Astrocyte (in vitro differentiated cells and primary cell): ENCODE measurements at regions not wholly inside any gene's neighbourhood (a gene's known extent, or its start where the extent isn't known, plus 50 kb on each side); places are given as distances from the start of the nearest gene placed in this dataset.
A peak's percentile ranks its signal among the peaks of the same experiment; 100 is the strongest.

Source experiments
- DNase-seq: peaks from one replicate; pipeline ENCODE4 v3.0.0-alpha.2; 2010; ENCODE audit warnings: low read depth
- FAIRE-seq: peaks from 2 replicates; lab custom pipeline; 2011; peaks lifted over from hg19 to GRCh38; lab: Jason Lieb, UNC
- H2AFZ ChIP-seq: 2 replicates; pipeline ENCODE4 v1.6.0; 2012; ENCODE audit warnings: low read depth, low read length, inconsistent platforms
- H3K27ac ChIP-seq: 2 replicates; pipeline ENCODE4 v1.5.1; 2011; ENCODE audit warnings: low read depth, low read length, inconsistent platforms
- H3K27me3 ChIP-seq: 2 replicates; pipeline ENCODE4 v1.6.0; 2011; ENCODE audit warnings: low read length, inconsistent platforms; ENCODE audit not compliant: insufficient read depth
- H3K36me3 ChIP-seq: 2 replicates; pipeline ENCODE4 v1.5.1; 2011; ENCODE audit warnings: low read length, inconsistent platforms; ENCODE audit not compliant: insufficient read depth
- H3K4me1 ChIP-seq: 2 replicates; pipeline ENCODE4 v1.5.1; 2011; ENCODE audit warnings: low read length, inconsistent platforms; ENCODE audit not compliant: insufficient read depth
- H3K4me2 ChIP-seq: 2 replicates; pipeline ENCODE4 v1.6.0; 2012; ENCODE audit warnings: low read length, inconsistent platforms
- H3K4me3 ChIP-seq: 2 replicates; pipeline ENCODE4 v1.5.1; 2011; ENCODE audit warnings: low read depth, mild to moderate bottlenecking, low read length, inconsistent platforms; ENCODE audit not compliant: insufficient read depth
- H3K79me2 ChIP-seq: 2 replicates; pipeline ENCODE4 v1.6.0; 2012; ENCODE audit warnings: mild to moderate bottlenecking, low read length, inconsistent platforms; ENCODE audit not compliant: insufficient read depth
- H3K9ac ChIP-seq: 2 replicates; pipeline ENCODE4 v1.6.0; 2012; ENCODE audit warnings: mild to moderate bottlenecking, low read length, inconsistent platforms
- H3K9me3 ChIP-seq: 2 replicates; pipeline ENCODE4 v1.5.1; 2012; ENCODE audit warnings: low read depth, mild to moderate bottlenecking, low read length, inconsistent platforms; ENCODE audit not compliant: insufficient read depth
- H4K20me1 ChIP-seq: 2 replicates; pipeline ENCODE4 v1.6.0; 2012; ENCODE audit warnings: low read length, inconsistent platforms; ENCODE audit not compliant: insufficient read depth
- H3K27ac Mint-ChIP-seq: one replicate; pipeline ENCODE4 v1.8.0; 2021; ENCODE audit warnings: mild to moderate bottlenecking, mixed read lengths; ENCODE audit not compliant: unreplicated experiment
- H3K27me3 Mint-ChIP-seq: one replicate; pipeline ENCODE4 v1.8.0; 2021; ENCODE audit warnings: low read depth, mixed read lengths; ENCODE audit not compliant: unreplicated experiment
- H3K36me3 Mint-ChIP-seq: one replicate; pipeline ENCODE4 v1.8.0; 2021; ENCODE audit warnings: low read depth, mixed read lengths; ENCODE audit not compliant: unreplicated experiment
- H3K4me1 Mint-ChIP-seq: one replicate; pipeline ENCODE4 v1.8.0; 2021; ENCODE audit warnings: low read depth, mixed read lengths; ENCODE audit not compliant: unreplicated experiment
- H3K4me3 Mint-ChIP-seq: one replicate; pipeline ENCODE4 v1.8.0; 2021; ENCODE audit warnings: mild to moderate bottlenecking, moderate library complexity, mixed read lengths; ENCODE audit not compliant: unreplicated experiment
- H3K9me3 Mint-ChIP-seq: one replicate; pipeline ENCODE4 v1.8.0; 2021; ENCODE audit warnings: mild to moderate bottlenecking, mixed read lengths; ENCODE audit not compliant: unreplicated experiment
- CTCF ChIP-seq: IDR thresholded peaks from 2 replicates; pipeline ENCODE4 v1.5.1; 2011; ENCODE audit warnings: low read depth, mild to moderate bottlenecking, inconsistent platforms, low read length, moderate library complexity; ENCODE audit not compliant: insufficient read depth
- EZH2 ChIP-seq: IDR thresholded peaks from 2 replicates; pipeline ENCODE4 v1.6.1; 2012; ENCODE audit warnings: mild to moderate bottlenecking, low read length, inconsistent platforms; ENCODE audit not compliant: insufficient read depth

- H4K20me1 ChIP-seq = no peaks in the 10 kb centered on the region
- H3K27me3 Mint-ChIP-seq = no peaks in the 10 kb centered on the region
- no peak for FAIRE-seq
- H3K4me3 Mint-ChIP-seq = no peak overlapping the region
- no peak for TF ChIP-seq CTCF
- TF ChIP-seq EZH2 = no peak
- H3K27ac Mint-ChIP-seq = no peak overlapping the region
- H3K4me3 ChIP-seq = no peak overlapping the region
- peak; percentile 22 for DNase-seq
- no peaks in the 10 kb centered on the region for H3K79me2 ChIP-seq
- H3K9me3 Mint-ChIP-seq = peaks cover 3% of the 10 kb centered on the region
- no peaks in the 10 kb centered on the region for H3K36me3 Mint-ChIP-seq
- no peaks in the 10 kb centered on the region for H3K36me3 ChIP-seq
- H3K9me3 ChIP-seq = no peaks in the 10 kb centered on the region
- H3K27me3 ChIP-seq = no peaks in the 10 kb centered on the region
- no peaks in the 10 kb centered on the region for H3K4me1 ChIP-seq
- no peak overlapping the region for H3K27ac ChIP-seq
- H2AFZ ChIP-seq = no peak overlapping the region
- H3K4me2 ChIP-seq = no peak overlapping the region
- no peak overlapping the region for H3K9ac ChIP-seq
- H3K4me1 Mint-ChIP-seq = peaks cover 8% of the 10 kb centered on the region
Measured at GRCh38 chr3:70433091-70433490, 120.7 kb upstream of the MDFIC2 start.

DNA sequence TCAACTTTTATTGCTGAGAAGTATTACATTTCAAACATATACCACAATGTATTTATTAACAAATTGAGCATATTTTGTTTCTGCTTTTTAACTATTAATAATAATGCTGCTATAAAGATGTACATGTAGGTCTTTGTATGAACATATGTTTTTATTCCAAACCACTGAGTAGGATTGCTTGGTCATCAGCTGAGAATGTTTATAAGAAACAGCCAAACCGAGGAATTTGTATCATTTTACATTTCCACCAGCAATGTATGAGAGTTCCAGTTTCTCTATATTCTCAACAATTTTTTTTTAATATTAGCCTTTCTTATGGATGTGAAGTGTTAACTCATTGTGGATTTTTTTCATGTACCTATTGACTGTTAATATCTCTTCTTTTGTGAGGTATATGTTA is 119.5 kb upstream of the MDFIC2 start:
- Mint-ChIP-seq H3K27ac (no peak overlapping the region), H3K9me3 (peaks cover 3% of the 10 kb centered on the region), H3K4me1 (peaks cover 8% of the 10 kb centered on the region), H3K27me3 (no peaks in the 10 kb centered on the region), H3K4me3 (no peak overlapping the region), H3K36me3 (no peaks in the 10 kb centered on the region)
- no peak for TF ChIP-seq CTCF
- TF ChIP-seq EZH2 = no peak
- Histone ChIP-seq H3K4me3 (no peak overlapping the region), H3K9me3 (no peaks in the 10 kb centered on the region), H3K4me2 (no peak overlapping the region), H3K27ac (no peak overlapping the region), H4K20me1 (no peaks in the 10 kb centered on the region), H3K27me3 (no peaks in the 10 kb centered on the region), H3K4me1 (no peaks in the 10 kb centered on the region), H3K9ac (no peak overlapping the region), H2AFZ (no peak overlapping the region), H3K79me2 (no peaks in the 10 kb centered on the region), H3K36me3 (no peaks in the 10 kb centered on the region)
- DNase-seq = peak; percentile 4
- FAIRE-seq = no peak

DNA sequence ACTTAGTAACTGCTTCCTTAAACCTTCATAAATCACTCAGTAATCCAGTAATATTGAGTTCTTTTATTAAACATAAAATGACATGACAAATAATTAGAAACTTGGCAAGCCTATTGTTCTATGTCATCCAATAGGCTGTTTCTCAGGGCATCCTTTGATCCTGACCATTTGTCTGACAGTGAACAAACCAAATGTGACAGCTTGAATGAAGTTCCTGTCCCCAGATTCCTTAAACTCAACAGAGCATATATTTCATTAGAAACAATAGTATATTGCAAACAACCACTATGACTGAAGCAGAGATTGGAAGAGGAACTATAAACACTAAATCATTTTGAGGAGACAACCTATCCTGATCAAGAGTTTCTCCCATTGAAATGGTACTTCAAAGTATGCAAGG is 113.6 kb upstream of the MDFIC2 start:
- Histone ChIP-seq H3K79me2 (no peaks in the 10 kb centered on the region), H3K4me3 (no peak overlapping the region), H3K27ac (no peak overlapping the region), H3K9ac (no peak overlapping the region), H2AFZ (no peak overlapping the region), H4K20me1 (no peaks in the 10 kb centered on the region), H3K36me3 (no peaks in the 10 kb centered on the region), H3K27me3 (no peaks in the 10 kb centered on the region), H3K4me1 (no peaks in the 10 kb centered on the region), H3K4me2 (no peak overlapping the region), H3K9me3 (no peaks in the 10 kb centered on the region)
- H3K4me3 Mint-ChIP-seq = no peak overlapping the region
- no peaks in the 10 kb centered on the region for H3K27me3 Mint-ChIP-seq
- H3K9me3 Mint-ChIP-seq = no peaks in the 10 kb centered on the region
- no peaks in the 10 kb centered on the region for H3K4me1 Mint-ChIP-seq
- DNase-seq (no peak), FAIRE-seq (no peak)
- no peak for TF ChIP-seq CTCF
- TF ChIP-seq EZH2 = no peak
- no peak overlapping the region for H3K27ac Mint-ChIP-seq
- no peaks in the 10 kb centered on the region for H3K36me3 Mint-ChIP-seq
